HG02973 (cell line): ENCODE measurements at regions not wholly inside any gene's neighbourhood (a gene's known extent, or its start where the extent isn't known, plus 50 kb on each side); places are given as distances from the start of the nearest gene placed in this dataset.
A peak's percentile ranks its signal among the peaks of the same experiment; 100 is the strongest.
"Not testable (repeated sequence)": the region's sequence is repeated elsewhere in the genome, so short reads cannot be mapped to it uniquely, and the experiment has no call there.

Experiments
- ATAC-seq: cut with Tn5 transposase; IDR thresholded peaks from one replicate; pipeline ENCODE4 v1.9.1; 2021; ENCODE audit warnings: moderate library complexity; ENCODE audit not compliant: unreplicated experiment

GRCh38 chr4:77438549-77438948, 167.1 kb upstream of the CXCL13 start:
- no peak for ATAC-seq

GRCh38 chr4:77443941-77444340, 161.7 kb upstream of the CXCL13 start:
- ATAC-seq: no peak

DNA sequence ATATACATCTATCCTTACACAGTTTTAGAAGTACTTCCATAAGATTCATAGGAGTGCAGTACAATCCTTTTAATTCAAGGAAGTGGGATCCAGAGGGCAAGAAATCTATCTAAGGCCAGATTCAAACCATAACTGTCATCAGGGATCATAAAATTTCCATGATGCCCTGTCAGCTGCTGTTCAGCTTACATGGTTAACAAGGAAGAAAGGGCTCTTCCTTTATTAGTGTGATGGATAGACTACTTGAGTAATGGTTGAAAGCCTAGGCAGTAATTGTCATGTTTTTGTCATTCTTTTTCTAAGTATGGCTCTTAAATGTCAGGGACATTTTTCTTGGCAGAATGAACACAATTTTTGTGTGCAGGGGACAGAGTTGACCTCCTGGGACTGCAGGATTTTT, 159.8 kb upstream of the CXCL13 start:
- ATAC-seq: no peak

GRCh38 chr4:77446601-77447000, 159.0 kb upstream of the CXCL13 start:
- no peak for ATAC-seq

GRCh38 chr4:77449171-77449570, 156.4 kb upstream of the CXCL13 start:
- ATAC-seq: no peak

GRCh38 chr4:77450006-77450405, 155.6 kb upstream of the CXCL13 start:
- no peak for ATAC-seq

DNA sequence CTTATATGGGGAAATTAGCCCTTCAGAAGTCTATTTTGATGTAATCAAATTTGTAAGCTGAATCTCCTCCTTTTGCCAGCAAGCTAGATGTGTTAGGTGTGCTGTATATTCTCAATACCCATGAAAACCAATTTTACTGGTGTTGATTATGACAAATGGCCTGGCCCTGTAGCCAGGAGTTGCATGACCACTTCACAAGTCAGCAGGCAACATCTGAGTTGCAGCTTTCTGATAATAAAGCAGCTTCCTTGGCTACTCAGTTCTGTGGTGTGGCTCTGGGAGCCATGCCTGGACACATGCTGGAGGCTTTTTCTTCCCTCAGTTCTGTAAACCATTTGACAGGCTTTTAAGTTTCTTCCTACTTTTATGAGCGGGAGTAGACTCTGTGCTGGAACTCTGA, 154.1 kb upstream of the CXCL13 start:
- no peak for ATAC-seq

GRCh38 chr4:77452117-77452516, 153.5 kb upstream of the CXCL13 start:
- ATAC-seq: not testable (repeated sequence)

GRCh38 chr4:77453911-77454310, 151.7 kb upstream of the CXCL13 start:
- ATAC-seq: no peak

DNA sequence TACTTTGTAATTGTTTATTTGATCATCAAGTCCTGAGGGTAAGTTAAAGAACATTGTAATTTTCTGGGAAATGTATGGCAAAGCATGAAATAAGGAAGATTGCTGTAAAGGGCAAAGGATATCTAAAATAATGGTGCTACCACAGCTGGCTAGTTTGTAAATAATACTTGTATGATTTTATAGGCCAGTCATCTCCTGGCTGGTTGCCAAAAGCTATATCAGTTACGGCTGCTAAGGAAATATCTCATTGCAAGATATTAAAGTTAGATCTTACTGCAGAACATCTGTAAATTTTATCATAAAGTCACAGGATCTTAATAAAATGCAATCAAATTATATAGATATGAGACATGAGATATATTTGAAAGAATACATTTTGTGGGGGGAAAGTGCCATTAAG, 150.8 kb upstream of the CXCL13 start:
- no peak for ATAC-seq

GRCh38 chr4:77464100-77464499, 141.5 kb upstream of the CXCL13 start:
- not testable (repeated sequence) for ATAC-seq

DNA sequence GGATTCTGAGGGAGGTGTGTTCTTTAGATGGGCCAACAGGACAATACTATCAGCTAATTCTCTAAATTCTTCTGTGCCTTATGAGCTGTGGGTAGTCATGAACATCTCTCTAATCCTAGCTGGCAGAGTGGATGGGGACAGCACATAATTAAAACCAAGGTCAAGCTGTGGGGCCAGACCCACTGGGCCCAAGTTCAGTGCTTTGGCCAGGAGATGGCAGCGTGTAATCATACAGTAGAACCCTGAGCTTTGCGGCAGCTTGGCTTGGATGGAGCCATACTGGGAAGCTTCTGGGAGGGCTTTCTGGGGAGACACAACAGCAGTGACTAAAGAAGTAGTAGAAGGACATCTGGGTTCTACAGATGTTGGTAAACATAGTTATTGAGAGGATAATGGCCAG, 140.3 kb upstream of the CXCL13 start:
- no peak for ATAC-seq

DNA sequence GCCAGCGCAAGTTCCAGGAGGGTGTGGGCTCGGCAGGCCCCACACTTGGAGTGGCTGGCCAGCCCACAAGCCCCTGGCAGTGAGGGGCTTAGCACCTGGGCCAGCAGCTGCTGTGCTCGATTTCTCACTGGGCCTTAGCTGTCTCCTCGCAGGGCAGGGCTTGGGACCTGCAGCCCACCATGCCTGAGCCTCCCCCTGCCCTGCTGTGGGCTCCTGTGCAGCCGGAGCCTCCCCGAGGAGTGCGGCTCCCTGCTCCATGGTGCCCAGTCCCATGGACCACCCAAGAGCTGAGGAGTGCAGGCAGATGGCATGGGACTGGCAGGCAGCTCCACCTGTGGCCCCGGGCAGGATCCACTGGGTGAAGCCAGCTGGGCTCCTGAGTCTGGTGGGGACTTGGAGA, 139.2 kb upstream of the CXCL13 start:
- no peak for ATAC-seq

GRCh38 chr4:77471821-77472495, 133.7 kb upstream of the CXCL13 start:
- ATAC-seq: no peak

DNA sequence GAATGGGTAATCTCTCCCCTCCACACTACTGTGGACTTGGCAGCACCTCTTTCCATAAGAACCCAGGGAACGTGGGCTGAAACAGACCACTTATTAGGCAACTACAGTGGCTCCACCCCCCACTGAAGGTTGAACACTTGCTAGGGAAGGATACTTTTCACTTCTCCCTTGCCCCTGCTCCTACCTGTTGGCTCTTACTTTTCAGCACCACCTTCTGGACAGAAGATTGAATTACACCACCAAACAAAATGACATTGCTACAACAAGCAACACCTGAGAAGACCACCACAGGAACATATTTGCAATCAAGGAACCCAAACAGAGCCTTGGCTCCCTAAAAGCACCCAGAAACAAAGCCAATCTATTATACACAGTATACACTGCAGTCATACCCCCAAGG, 132.1 kb upstream of the CXCL13 start:
- ATAC-seq: no peak

GRCh38 chr4:77481856-77482255, 123.8 kb upstream of the CXCL13 start:
- no peak for ATAC-seq

DNA sequence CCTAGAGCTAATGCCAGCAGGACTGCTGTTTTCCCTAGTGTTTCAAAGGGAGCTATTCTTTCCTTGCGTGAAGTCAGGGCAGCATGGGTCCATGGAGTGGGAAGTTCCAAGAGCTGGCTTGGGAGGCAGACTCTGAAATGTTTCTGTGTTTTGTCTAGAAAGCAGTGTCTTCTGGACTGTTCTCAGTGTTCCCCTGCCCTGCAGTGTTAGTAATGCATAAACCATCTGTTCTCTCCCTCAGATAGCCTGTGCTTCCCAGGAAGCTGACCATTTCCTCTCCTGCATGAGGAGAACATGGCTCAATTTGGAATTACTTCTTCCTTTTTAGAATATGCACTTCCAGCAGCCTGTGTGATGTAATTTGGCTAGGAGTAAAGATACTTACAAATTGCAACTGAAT, 116.7 kb upstream of the CXCL13 start:
- no peak for ATAC-seq

DNA sequence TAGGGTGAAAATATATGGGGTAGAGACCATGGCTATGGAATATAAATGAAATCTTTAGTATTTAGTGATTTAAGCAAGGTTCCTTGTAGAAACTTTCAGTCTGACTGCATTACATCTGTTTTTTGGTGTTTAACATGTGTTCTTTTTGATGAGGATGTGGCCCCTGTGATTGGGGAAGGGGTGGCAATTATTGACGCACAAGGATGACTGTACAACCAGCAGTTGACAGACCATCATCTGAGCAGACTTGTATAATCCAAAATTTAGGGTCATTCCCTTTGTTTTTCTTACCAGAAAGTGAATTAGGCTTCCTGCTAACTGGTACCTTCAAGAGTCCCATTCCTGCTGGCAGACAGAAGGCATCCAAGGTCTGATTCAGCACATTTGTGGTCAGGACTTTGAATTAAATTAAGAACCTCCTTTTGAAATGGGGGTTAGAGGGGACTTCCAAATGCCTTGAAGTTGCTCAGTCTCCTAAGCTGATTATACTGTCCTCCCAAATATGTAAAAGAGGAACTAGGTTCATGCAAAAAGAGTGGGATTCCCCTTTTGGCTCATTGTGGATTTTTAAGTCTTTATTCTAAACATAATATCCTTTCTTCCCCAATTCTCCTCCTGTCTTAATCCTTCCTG, 112.4 kb upstream of the CXCL13 start:
- peak; percentile 58 for ATAC-seq

DNA sequence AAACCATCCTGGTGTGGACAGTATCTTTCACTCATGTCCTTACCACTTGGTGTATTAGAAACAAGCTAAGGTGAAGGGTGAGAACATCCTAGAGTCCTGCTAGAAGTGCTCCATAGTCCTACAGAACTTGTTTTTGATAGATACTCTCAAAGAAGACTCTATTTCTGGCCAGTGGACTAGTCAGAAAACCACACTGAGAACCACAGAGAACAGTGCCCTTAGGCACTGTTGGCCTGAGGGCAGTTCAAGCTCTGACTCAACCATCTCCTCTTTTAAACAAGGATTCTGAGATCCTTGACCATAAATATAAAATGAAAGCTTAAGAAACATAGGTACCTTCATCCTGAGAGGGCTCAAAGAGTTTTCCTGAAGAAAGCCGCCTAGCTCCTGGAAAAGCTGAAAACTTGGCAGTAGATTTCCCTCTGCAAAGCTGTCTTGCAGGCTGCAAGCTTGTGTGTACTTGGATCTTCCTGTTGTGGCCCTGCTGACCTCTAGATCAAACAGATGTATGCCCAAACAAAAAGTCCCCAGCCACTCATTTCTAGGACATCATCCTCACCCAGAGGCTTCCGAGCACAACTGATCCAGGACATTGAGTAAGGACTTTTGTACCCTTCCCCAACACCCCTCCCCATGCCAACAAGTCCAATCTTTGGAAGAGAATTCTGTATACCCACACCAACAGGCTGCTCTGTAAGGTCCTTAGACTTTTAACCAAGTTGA, 111.6 kb upstream of the CXCL13 start:
- ATAC-seq: peak; percentile 25

DNA sequence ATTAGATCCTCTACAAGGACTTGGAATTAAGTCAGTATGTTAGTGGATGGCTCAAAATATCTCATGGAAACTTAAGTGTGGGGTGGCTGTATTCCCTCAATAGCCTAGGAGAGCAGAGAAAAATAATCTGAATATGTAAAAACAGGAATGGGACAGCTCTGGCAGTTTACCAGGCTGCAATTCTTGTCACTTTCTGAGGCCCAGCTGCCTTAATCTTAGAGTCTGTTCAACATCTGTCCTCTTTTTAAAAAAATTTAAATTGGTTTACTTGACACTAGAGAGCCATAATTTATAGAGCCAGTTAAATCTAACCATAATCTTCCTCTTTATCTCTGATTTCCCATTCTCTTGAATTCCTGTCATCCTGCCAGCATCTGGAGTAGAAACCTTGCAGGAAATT, 109.2 kb upstream of the CXCL13 start:
- no peak for ATAC-seq

DNA sequence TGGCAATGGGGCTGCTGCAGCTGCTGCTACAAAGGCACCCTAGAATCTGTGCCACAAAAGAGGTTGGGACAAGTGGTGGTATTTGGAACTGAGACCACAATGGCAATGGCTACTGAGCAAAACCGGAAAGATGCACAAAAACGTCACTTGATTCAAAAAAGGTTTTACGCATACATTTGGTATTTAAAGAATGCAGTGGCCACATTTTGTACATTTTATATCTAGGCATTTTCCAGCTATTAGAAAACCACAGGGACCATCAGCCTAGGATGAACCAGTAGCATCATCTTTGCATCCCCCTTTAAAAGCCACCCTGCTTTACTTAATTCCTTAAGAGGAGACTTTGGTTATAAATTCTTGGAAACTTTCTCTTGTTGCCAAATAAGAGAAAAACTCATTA, 104.8 kb upstream of the CXCL13 start:
- no peak for ATAC-seq

DNA sequence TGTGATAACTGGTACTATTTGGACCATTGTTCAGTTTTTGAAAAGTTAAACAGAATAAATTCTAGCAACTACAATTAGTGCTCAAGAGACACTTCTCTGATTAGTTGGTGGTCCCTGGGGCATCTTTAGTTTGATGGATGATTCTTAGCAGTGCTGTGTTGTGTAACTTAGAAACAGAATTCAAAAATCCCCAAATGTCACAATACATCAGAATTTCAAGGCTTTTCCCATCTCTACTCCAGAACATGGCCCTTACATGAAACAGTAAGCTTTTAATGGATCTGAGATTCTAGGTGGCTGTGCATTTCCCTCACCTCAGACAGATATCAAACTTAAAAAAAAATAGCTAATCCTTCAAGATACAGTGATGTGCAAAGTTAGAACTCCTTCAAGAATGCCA, 104.4 kb upstream of the CXCL13 start:
- no peak for ATAC-seq
